ENCODE measurements at regions not wholly inside any gene's neighbourhood (a gene's known extent, or its start where the extent isn't known, plus 50 kb on each side); places are given as distances from the start of the nearest gene placed in this dataset.

- H3K4me3 ChIP-seq (ENCODE audit: low read depth, low read length): no peak overlapping the region
- peak; percentile 21 for TF ChIP-seq CTCF (IDR thresholded peaks at IDR 0.05; ENCODE audit: insufficient read depth, low read depth, low read length)
- no peak for DNase-seq (ENCODE audit: low read depth)
These were observed 179.2 kb downstream of the SLC7A11 start for GRCh38 chr4:138062929-138063328.

GRCh38 chr4:138056541-138056940, 185.6 kb downstream of the SLC7A11 start:
- no peak for DNase-seq (ENCODE audit: low read depth)
- no peak overlapping the region for H3K4me3 ChIP-seq (ENCODE audit: low read depth, low read length)
- no peak for TF ChIP-seq CTCF (IDR thresholded peaks at IDR 0.05; ENCODE audit: insufficient read depth, low read depth, low read length)

- no peak for DNase-seq (ENCODE audit: low read depth)
- TF ChIP-seq CTCF (IDR thresholded peaks at IDR 0.05; ENCODE audit: insufficient read depth, low read depth, low read length): no peak
- H3K4me3 ChIP-seq (ENCODE audit: low read depth, low read length): no peak overlapping the region
These were observed 186.3 kb downstream of the SLC7A11 start for GRCh38 chr4:138055890-138056289.

GRCh38 chr4:138053641-138054301, 188.4 kb downstream of the SLC7A11 start:
- TF ChIP-seq CTCF (IDR thresholded peaks at IDR 0.05; ENCODE audit: insufficient read depth, low read depth, low read length): no peak
- DNase-seq (ENCODE audit: low read depth): peak; percentile 95
- peak overlapping the region; percentile 38 for H3K4me3 ChIP-seq (ENCODE audit: low read depth, low read length)

- no peak for TF ChIP-seq CTCF (IDR thresholded peaks at IDR 0.05; ENCODE audit: insufficient read depth, low read depth, low read length)
- DNase-seq (ENCODE audit: low read depth): no peak
- H3K4me3 ChIP-seq (ENCODE audit: low read depth, low read length): no peak overlapping the region
These were observed 189.1 kb downstream of the SLC7A11 start for GRCh38 chr4:138052806-138053632.

- no peak for DNase-seq (ENCODE audit: low read depth)
- TF ChIP-seq CTCF (IDR thresholded peaks at IDR 0.05; ENCODE audit: insufficient read depth, low read depth, low read length): no peak
- H3K4me3 ChIP-seq (ENCODE audit: low read depth, low read length): no peak overlapping the region
These were observed 191.0 kb downstream of the SLC7A11 start for GRCh38 chr4:138051157-138051556.

Data from fibroblast of villous mesenchyme (primary cell).